HuH-7 (cell line): ENCODE measurements at regions not wholly inside any gene's neighbourhood (a gene's known extent, or its start where the extent isn't known, plus 50 kb on each side); places are given as distances from the start of the nearest gene placed in this dataset.
A peak's percentile ranks its signal among the peaks of the same experiment; 100 is the strongest.

Source experiments
- DNase-seq: peaks from one replicate; pipeline ENCODE4 v3.0.0; 2011; ENCODE audit warnings: low spot score

GRCh38 chr20:24738981-24739633 lies 210.0 kb upstream of the CST7 start:
- DNase-seq, result no peak

DNA sequence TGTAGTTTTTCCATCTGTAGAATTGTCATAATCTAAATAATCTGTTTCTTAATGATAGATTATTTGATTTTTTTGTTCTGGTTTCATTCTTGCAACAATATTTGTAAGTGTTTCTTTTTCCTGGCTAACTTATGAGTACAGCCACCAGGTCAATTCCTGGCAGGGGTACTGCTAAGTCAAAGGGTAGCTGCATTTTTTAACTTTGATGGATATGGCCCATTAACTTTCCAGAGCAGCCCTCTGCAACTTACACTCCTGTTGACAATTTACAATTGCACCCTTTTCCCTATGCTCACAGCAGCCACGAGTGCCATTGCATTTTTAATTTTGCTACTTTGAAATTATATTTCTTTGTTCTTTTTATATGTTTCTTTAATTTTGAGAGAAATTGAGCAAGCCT lies 209.3 kb upstream of the CST7 start:
- DNase-seq, result no peak

- DNase-seq, result no peak
These were observed 207.5 kb upstream of the CST7 start for GRCh38 chr20:24741493-24742072.

DNA sequence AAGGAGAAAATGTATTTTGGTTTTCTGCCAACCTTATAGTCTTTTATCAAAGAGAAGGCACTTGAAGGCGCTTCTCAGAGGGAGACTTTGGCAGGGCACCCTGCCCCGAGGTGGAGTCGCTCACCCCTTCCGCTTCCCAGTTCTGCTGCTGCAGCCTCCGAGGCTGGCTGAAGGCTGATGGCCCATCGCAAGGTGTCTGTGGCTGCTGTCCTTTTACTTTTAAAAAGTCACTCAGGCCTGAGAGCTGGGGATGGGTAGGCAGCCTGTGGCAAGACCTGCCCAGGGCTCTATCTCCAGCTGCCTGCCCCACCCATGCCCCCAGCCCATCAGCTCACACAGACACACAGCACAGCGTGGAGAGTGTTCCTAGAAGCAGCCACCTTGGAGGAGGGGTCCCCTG lies 206.6 kb upstream of the CST7 start:
- no peak for DNase-seq

DNA sequence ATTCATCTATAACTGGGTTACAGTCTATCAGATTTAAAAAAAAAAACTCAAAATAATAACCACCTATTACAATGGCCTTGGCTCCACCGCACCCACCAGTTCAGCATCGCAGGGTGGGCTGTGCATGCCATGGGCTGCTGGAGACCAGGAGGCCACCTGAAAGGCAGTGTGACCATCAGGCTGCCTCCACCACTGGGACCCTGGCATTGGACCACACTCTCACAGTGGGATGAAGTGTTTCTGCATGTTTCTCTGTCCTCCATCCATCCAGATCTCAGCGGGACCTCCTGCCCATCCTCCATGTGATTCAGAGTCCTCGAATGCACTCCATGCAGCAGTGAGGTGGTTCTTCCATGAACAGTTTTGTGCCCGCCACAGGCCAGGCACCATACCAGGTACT lies 206.1 kb upstream of the CST7 start:
- no peak for DNase-seq

- DNase-seq, result no peak
These were observed 205.4 kb upstream of the CST7 start for GRCh38 chr20:24743641-24744040.

DNA sequence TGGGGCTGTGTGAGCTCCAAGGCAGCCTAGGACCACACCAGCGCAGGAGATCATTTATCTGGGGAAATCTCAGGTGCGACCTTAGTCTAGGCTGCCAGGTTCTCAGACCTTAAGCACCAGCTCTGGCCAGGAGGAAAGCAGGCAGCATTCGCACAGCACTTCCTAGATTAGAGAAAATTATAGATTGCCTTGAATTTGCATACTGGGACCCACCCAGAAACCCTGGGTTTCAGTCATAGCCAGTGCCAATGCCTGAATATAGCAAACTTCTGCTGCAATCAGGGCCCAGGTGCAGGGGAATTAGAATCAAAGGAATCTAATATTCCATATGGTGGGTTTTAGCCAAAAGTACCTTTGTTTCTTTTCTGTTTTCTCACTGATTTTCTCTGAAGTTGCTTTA lies 204.3 kb upstream of the CST7 start:
- no peak for DNase-seq

- DNase-seq, result no peak
These were observed 203.9 kb upstream of the CST7 start for GRCh38 chr20:24745206-24745605.

DNA sequence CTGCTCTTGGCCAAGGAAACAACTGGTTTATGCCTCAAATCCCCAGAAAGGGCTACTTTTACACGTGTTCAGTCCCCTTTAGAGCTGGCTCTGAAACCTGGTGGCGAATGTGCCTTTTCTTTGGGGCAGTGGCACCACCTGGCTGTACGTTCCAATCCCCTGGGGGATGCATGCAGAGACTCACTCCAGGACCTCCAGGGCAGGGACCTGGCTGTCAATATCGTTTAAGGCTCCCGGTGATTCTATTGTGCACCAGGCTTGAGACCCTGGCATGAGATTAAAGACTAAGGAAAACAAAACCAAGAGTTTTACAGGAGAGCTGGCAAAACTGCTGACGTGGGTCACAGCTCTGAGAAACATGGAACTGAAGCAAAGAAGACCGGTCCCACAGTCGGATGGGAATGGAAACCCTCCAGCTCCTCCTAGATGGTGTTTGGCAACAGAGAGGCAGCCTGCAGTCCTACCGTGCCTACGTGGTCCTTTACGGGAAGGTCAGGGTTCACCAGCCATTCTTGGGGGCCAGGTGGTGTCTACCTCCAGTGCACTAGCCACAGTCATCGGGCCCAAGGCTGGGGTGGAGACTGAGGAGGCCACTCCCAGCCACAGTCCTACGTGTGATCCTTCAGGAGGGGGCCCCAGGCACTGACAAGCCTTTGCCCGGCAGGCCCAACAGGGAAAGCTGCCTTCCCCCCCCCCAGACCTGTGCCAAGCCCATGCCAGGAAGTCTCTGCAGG lies 203.3 kb upstream of the CST7 start:
- no peak for DNase-seq

DNA sequence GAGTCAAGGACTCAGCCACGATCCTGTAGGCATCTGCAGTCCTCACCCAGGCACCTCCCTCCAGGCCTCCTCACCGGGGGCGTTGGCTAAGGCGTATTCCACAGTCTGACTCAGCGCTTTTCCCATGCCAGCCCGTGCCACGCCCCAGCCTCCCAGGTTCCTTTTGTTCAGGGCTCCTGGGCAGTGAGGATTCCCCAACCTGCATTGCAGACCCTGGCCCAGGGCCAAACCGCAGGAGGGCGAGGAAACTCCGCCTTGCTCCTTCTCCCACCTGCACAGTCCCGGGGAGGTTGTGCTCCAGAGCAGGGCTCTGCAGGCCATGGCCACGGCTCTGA lies 202.8 kb upstream of the CST7 start:
- no peak for DNase-seq

DNA sequence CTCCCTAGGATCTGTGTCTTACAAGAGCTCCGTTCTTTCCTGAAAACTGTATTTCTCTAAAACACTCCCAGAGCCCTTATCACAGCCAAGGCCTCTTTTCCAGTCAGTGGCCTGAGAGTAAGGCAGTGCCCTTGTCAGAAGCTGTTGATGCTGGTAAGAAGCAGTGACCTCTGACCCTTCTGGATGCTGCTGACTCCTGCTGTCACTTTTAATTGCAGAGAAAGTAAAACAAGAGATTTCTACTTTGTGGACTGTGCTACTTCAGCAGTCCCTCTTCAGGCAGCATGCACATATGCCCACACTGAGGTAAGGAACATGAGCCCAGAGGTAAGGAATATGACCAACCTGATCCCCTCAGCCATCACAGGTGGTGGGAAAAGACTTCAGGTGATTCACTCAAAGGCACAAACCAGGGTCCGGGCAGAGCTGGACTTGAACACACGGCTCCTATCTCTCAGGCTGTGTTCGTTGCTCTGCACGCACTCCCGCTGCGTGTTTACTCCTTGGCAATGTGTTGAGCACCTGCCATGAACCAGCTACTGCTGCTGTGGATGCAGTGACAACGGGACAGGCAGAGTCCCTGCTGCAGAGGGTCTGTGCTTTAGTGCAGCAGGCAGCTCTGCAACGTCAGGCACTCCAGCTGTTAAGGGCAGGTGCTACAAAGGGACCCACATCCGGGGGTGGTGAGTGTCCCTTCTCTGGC lies 201.9 kb upstream of the CST7 start:
- DNase-seq, result no peak

DNA sequence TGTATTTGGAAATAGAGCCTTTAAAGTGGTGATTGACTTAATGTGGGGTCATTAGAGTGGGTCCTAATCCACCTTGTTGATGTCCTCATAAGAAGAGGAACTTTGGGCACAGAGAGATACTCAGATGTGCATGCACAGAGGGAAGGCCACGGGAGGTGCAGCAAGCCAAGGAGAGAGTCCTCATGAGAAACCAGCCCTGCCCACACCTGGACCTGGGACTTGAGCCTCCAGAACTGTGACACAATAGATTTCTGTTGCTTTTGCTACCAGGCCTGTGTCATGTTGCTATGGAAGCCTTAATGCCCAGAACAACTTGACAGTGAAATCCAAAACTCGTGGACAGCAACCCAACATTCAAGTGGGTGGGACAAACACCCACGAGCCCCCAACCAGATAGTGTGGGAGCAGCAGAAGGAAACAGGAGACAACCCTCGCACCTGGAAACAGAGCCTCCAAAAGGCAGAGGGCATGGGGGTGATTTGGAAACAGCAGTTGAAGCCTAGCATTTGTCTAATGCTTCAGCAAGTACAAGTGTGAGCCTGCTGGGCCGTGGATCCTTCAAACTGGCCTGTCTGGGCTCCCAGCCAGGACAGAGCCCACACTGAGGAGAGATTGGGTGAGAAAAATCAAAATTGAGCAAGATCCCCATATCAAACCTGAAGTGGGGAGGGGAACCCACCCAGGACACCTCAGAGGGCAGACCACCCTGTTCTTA lies 201.0 kb upstream of the CST7 start:
- DNase-seq, result no peak

GRCh38 chr20:24751551-24751950 lies 197.5 kb upstream of the CST7 start:
- DNase-seq, result no peak

DNA sequence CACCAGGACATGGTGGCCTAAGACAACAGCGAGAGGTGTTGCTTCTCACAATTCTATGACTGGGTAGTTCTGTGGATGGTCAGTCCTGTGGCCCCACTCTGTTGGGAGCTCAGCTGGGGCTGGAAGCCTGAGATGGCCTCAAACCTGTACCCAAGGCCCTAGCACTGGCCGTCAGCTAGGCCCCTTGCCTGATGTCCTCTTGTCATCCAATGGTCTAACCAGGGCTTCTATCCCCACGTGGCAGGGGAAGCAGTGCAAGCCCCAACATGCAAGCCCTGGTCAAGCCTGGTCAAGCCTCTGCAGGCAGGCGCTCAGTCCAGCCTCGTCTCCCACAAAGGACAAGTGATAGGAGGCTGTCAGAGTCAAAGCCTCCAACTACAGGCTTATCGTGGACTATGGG lies 196.5 kb upstream of the CST7 start:
- DNase-seq, result no peak

GRCh38 chr20:24753130-24753529 lies 195.9 kb upstream of the CST7 start:
- no peak for DNase-seq

DNA sequence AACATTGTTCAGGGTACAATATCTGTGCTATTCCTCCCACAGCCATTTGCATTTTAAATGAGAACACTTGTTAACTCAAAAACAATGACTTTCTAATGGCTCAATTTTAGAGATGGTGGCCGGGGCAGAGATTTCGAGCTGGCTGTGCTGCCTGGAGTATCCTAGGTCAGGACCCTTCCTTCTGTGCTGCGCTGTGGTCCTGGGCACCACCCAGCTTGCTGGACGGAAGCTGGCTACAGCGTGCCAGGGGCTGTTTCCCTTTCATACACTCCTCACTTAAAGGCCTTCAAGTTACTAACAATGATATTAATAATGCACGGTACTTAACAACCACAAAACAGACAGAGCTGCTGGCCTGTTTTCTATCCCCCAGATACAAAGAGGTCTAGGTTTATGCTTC lies 194.4 kb upstream of the CST7 start:
- DNase-seq, result no peak

DNA sequence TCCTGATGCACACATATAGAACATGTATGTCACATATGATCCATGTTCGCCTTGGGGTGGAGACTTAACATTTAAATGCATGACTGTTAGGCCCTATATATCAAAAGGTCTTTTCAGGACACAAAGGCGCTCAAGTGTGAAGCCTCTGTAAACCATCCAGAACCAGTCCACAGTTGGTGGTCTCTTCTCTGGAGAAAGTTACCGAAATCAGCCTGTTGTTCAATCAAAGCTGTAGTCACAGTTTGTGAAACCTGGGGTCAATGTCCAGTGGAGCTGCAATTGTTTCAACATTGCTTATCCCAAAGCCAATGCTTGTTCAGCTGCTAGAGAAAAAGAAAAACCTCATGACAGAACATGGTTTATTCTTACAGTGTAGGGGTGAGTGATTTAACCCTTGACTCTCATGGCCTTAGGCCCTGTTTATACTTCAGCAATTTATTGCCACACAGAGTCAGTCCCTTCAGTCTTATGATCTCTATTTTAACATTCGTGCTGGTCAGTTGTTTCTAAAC lies 193.6 kb upstream of the CST7 start:
- DNase-seq, result peak; percentile 83

DNA sequence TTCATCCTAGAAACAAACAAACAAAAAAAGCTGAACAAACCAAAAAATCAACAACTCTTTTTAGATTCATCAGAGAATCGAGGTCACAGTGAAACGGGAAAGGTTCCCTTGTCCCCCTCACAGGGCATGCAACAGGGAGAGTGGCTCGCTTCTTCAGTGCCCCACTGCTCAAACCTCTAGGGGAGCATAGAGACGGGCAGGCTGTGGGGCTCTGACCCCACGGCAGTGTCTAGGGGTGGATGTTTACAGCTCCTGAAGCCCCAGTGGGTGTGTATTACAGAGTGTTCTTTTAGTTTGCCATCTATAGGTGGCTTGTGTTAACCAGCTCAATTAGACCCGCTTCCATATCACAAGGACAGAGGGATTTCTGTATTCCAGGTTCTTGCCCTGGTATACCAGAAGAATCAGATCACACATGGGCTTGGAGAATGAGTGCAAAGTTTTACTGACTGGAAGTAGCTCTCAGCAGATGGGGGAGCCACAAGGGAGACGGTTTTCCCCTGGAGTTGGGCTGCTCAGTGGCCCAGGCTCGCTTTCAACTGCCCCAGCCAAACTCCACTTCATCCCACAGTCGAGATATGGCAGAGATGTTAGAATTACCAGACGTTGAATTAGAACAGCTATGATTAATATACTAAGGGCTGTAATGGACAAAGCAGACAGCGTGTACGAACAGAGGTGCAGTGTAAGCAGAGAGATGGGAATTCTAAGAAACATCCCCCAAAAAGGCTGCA lies 192.6 kb upstream of the CST7 start:
- DNase-seq, result no peak

DNA sequence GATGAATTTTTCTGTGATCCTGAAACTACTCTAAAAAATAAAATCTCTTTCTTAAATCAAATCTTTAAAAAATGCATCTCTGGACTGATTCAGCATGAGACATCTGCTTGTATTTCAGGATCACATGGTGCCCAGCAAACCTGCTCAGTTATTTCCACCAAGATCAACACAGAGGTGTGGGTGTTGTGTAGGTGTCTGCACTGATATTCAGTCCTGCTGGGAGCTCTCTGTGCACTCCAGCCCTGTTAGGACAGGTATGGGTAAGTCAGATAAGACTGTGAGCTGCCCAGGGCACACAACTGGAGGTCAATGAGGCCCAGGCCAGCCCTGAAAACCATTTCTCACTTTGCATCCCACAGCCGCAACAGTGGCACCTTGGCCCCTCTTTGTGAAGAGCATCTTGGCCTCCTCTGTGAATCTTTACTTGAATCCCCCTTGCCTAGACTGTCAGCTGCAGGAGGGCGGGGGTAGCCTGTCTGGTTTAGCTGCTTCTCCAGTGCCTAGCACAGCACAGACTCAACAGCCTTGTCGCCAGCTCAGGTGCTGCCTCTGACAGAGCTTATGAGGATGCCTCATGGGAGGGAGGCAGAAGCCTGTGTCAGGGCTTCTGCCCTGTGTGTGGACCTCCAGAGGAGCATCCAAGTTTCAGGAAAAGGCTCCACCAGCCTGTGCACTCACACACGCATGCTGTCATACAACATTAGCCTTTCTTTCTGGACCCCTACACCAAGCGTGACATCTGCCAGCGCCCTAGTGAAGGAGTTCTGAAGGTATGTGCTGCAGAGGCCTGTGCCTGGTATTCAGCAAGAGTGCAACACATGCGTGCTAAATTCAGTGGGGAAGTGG lies 187.6 kb upstream of the CST7 start:
- DNase-seq, result no peak

DNA sequence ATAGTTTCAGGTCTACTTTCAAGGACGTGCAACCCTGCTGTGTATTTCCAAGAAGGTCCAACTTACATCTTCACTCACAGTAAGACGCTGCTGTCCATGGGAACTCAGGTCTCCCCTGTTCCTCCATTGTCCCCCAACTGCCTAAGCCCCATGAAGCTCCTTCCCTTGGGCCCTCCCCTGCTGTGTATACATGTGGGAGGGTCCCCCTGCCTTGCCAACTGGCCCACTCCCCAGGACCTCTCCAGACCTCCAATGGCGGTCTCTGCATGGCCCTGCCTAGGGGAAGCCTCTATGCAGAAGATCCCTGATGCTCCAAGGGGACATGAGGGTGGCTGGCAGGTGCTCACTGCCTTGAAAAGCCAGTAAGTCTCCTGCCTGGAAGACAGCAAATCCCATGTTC lies 186.7 kb upstream of the CST7 start:
- no peak for DNase-seq
